ENCODE measurements at regions not wholly inside any gene's neighbourhood (a gene's known extent, or its start where the extent isn't known, plus 50 kb on each side); places are given as distances from the start of the nearest gene placed in this dataset.

- H3K4me3 ChIP-seq (replicated peaks in 1 of 3; ENCODE audit: insufficient read depth in 1 of 3, low read depth in 1 of 3, low read length in 3 of 3): no peak overlapping the region
- H3K27ac ChIP-seq (ENCODE audit: insufficient read depth, low read depth, low read length): no peak overlapping the region
- dilution Hi-C loops (cut with MboI; ENCODE audit: extremely low pct_ligation_motif_present, low sequenced_read_pairs): no loop called here
- intact Hi-C loops (cut with micrococcal nuclease): no loop called here
- H3K4me2 ChIP-seq (ENCODE audit: insufficient read depth, low read length): no peak overlapping the region
- H4K20me1 ChIP-seq (replicated peaks; ENCODE audit: control insufficient read depth, extremely low read depth, insufficient read depth, low read length): no peaks in the 10 kb centered on the region
- BruUV-seq (replicated peaks): no TSS peak
- H3K9me1 ChIP-seq (replicated peaks; ENCODE audit: control insufficient read depth, extremely low read depth, insufficient read depth, low read length): no peaks in the 10 kb centered on the region
- DNase-seq (ENCODE audit: low read depth, low spot score) (no peak), FAIRE-seq (no peak)
- H3K9me3 ChIP-seq (replicated peaks; ENCODE audit: control insufficient read depth, insufficient read depth, low read length): no peaks in the 10 kb centered on the region
- TF ChIP-seq EZH2 (IDR thresholded peaks at IDR 0.05; ENCODE audit: borderline replicate concordance, low read depth, low read length, severe bottlenecking) (no peak), MAX (IDR thresholded peaks at IDR 0.05; ENCODE audit: insufficient read depth, insufficient read length) (no peak), POLR2A (IDR thresholded peaks at IDR 0.05; ENCODE audit: low read depth, low read length) (no peak), POLR2AphosphoS5 (IDR thresholded peaks at IDR 0.05; ENCODE audit: insufficient read depth, low read depth, low read length) (no peak), FOS (IDR thresholded peaks at IDR 0.05; ENCODE audit: borderline replicate concordance, insufficient read depth, low read length) (no peak), MYC (IDR thresholded peaks at IDR 0.05; ENCODE audit: low read depth, low read length) (no peak), CTCF (IDR thresholded peaks at IDR 0.05; ENCODE audit: extremely low read depth in 1 of 2, insufficient read depth in 1 of 2, low read depth in 1 of 2, low read length in 2 of 2) (no peak), GATA2 (IDR thresholded peaks at IDR 0.05; ENCODE audit: insufficient read depth, insufficient read length, low read depth, low read length) (no peak), JUN (IDR thresholded peaks at IDR 0.05; ENCODE audit: borderline replicate concordance, insufficient read depth, insufficient read length, low read depth) (no peak)
- H3K36me3 ChIP-seq (ENCODE audit: control insufficient read depth in 2 of 2, extremely low read depth in 1 of 2, insufficient read depth in 2 of 2, low read length in 2 of 2): no peaks in the 10 kb centered on the region
- H3K9ac ChIP-seq (replicated peaks; ENCODE audit: extremely low read depth, insufficient read depth, low read length): no peak overlapping the region
- no peaks in the 10 kb centered on the region for H3K27me3 ChIP-seq (ENCODE audit: control insufficient read depth in 2 of 2, insufficient read depth in 2 of 2, low read length in 2 of 2)
- H2AFZ ChIP-seq (ENCODE audit: low read depth, low read length): no peak overlapping the region
- H3K79me2 ChIP-seq (ENCODE audit: control insufficient read depth, insufficient read depth, low read length): no peaks in the 10 kb centered on the region
- ChIA-PET CTCF (no interaction called here), POLR2A (interaction anchor here (0.6 kb wide), 1 partner anchor 343 kb away, joined by 4 read pairs; no protein-coding TSS in a partner anchor)
- H3K4me1 ChIP-seq (ENCODE audit: control insufficient read depth, extremely low read depth, insufficient read depth, low read length): no peaks in the 10 kb centered on the region
These were observed 360.3 kb upstream of the TBL1XR1 start for GRCh38 chr3:177557548-177557947.
